ENCODE measurements at regions not wholly inside any gene's neighbourhood (a gene's known extent, or its start where the extent isn't known, plus 50 kb on each side); places are given as distances from the start of the nearest gene placed in this dataset.

DNA sequence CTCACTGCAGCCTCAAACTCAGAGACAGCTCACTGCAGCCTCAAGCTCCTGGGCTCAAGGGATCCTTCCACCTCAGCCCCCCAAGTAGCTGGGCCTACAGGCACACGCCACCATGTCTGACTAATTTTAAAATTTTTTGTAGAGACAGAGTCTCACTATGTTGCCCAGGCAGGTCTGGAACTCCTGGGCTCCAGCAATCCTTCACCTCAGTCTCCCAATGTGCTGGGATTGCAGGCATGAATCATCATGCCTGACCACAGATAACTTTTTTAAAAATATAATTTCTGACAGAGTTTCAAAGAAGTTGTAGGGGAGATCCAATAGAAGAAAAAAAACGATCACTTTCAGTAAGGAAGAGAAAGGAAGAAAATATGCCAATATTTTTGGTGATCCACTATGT, 189.7 kb upstream of the CDKN3 start (continued):
- TF ChIP-seq RNF2 (IDR thresholded peaks at IDR 0.05; ENCODE audit: borderline replicate concordance, low read depth, low read length, missing control alignments, poor library complexity, severe bottlenecking): no peak
